ENCODE measurements at regions not wholly inside any gene's neighbourhood (a gene's known extent, or its start where the extent isn't known, plus 50 kb on each side); places are given as distances from the start of the nearest gene placed in this dataset.
"Not testable (repeated sequence)": the region's sequence is repeated elsewhere in the genome, so short reads cannot be mapped to it uniquely, and the experiment has no call there.

- no peak overlapping the region for H2AFZ ChIP-seq (ENCODE audit: low read length)
- no peaks in the 10 kb centered on the region for H3K36me3 ChIP-seq (ENCODE audit: insufficient read depth, low read length)
- no peaks in the 10 kb centered on the region for H3K79me2 ChIP-seq (ENCODE audit: low read length)
- H3K9me3 ChIP-seq (ENCODE audit: low read length) = no peaks in the 10 kb centered on the region
- H3K4me3 ChIP-seq (ENCODE audit: low read length) = no peak overlapping the region
- DNase-seq = no peak
- H4K20me1 ChIP-seq (ENCODE audit: insufficient read depth, low read depth, low read length) = no peaks in the 10 kb centered on the region
- H3K27me3 ChIP-seq (ENCODE audit: low read length) = no peaks in the 10 kb centered on the region
- no peak overlapping the region for H3K9ac ChIP-seq (ENCODE audit: low read length)
- H3K27ac ChIP-seq (ENCODE audit: low read length) = no peak overlapping the region
- no peaks in the 10 kb centered on the region for H3K9me2 ChIP-seq (replicated peaks; ENCODE audit: insufficient read depth, low read length)
- H3K4me1 ChIP-seq (ENCODE audit: low read length) = no peaks in the 10 kb centered on the region; the same call in 1 of the 2 replicates
- H3K4me2 ChIP-seq (ENCODE audit: low read depth, low read length, poor library complexity, severe bottlenecking) = no peak overlapping the region
Measured at GRCh38 chr6:139982652-139983295, 608.3 kb upstream of the CITED2 start.

- no peak overlapping the region for H3K4me3 ChIP-seq (ENCODE audit: low read length)
- H3K9me3 ChIP-seq (ENCODE audit: low read length) = no peaks in the 10 kb centered on the region
- H4K20me1 ChIP-seq (ENCODE audit: insufficient read depth, low read depth, low read length) = no peaks in the 10 kb centered on the region
- H3K27ac ChIP-seq (ENCODE audit: low read length) = no peak overlapping the region
- no peaks in the 10 kb centered on the region; the same call in 1 of the 2 replicates for H3K4me1 ChIP-seq (ENCODE audit: low read length)
- H2AFZ ChIP-seq (ENCODE audit: low read length) = no peak overlapping the region
- H3K4me2 ChIP-seq (ENCODE audit: low read depth, low read length, poor library complexity, severe bottlenecking) = no peak overlapping the region
- H3K36me3 ChIP-seq (ENCODE audit: insufficient read depth, low read length) = no peaks in the 10 kb centered on the region
- no peaks in the 10 kb centered on the region for H3K27me3 ChIP-seq (ENCODE audit: low read length)
- H3K79me2 ChIP-seq (ENCODE audit: low read length) = no peaks in the 10 kb centered on the region
- no peaks in the 10 kb centered on the region for H3K9me2 ChIP-seq (replicated peaks; ENCODE audit: insufficient read depth, low read length)
- H3K9ac ChIP-seq (ENCODE audit: low read length) = no peak overlapping the region
- no peak for DNase-seq
Measured at GRCh38 chr6:139982195-139982594, 607.7 kb upstream of the CITED2 start.

GRCh38 chr6:139981768-139982181, 607.3 kb upstream of the CITED2 start:
- no peaks in the 10 kb centered on the region for H3K9me2 ChIP-seq (replicated peaks; ENCODE audit: insufficient read depth, low read length)
- H3K4me2 ChIP-seq (ENCODE audit: low read depth, low read length, poor library complexity, severe bottlenecking) = no peak overlapping the region
- no peaks in the 10 kb centered on the region for H3K27me3 ChIP-seq (ENCODE audit: low read length)
- H3K4me3 ChIP-seq (ENCODE audit: low read length) = no peak overlapping the region
- H4K20me1 ChIP-seq (ENCODE audit: insufficient read depth, low read depth, low read length) = no peaks in the 10 kb centered on the region
- no peaks in the 10 kb centered on the region; the same call in 1 of the 2 replicates for H3K4me1 ChIP-seq (ENCODE audit: low read length)
- no peak overlapping the region for H3K27ac ChIP-seq (ENCODE audit: low read length)
- no peak for DNase-seq
- no peaks in the 10 kb centered on the region for H3K9me3 ChIP-seq (ENCODE audit: low read length)
- H3K36me3 ChIP-seq (ENCODE audit: insufficient read depth, low read length) = no peaks in the 10 kb centered on the region
- H3K79me2 ChIP-seq (ENCODE audit: low read length) = no peaks in the 10 kb centered on the region
- no peak overlapping the region for H3K9ac ChIP-seq (ENCODE audit: low read length)
- H2AFZ ChIP-seq (ENCODE audit: low read length) = no peak overlapping the region

- no peaks in the 10 kb centered on the region; the same call in 1 of the 2 replicates for H3K4me1 ChIP-seq (ENCODE audit: low read length)
- H3K9me2 ChIP-seq (replicated peaks; ENCODE audit: insufficient read depth, low read length) = no peaks in the 10 kb centered on the region
- H3K4me2 ChIP-seq (ENCODE audit: low read depth, low read length, poor library complexity, severe bottlenecking) = no peak overlapping the region
- no peak overlapping the region for H2AFZ ChIP-seq (ENCODE audit: low read length)
- H3K9ac ChIP-seq (ENCODE audit: low read length) = no peak overlapping the region
- no peak overlapping the region for H3K27ac ChIP-seq (ENCODE audit: low read length)
- no peaks in the 10 kb centered on the region for H3K9me3 ChIP-seq (ENCODE audit: low read length)
- DNase-seq = no peak
- H4K20me1 ChIP-seq (ENCODE audit: insufficient read depth, low read depth, low read length) = no peaks in the 10 kb centered on the region
- no peaks in the 10 kb centered on the region for H3K36me3 ChIP-seq (ENCODE audit: insufficient read depth, low read length)
- no peak overlapping the region for H3K4me3 ChIP-seq (ENCODE audit: low read length)
- no peaks in the 10 kb centered on the region for H3K27me3 ChIP-seq (ENCODE audit: low read length)
- no peaks in the 10 kb centered on the region for H3K79me2 ChIP-seq (ENCODE audit: low read length)
Measured at GRCh38 chr6:139981066-139981624, 606.7 kb upstream of the CITED2 start.

GRCh38 chr6:139980631-139981030, 606.2 kb upstream of the CITED2 start:
- not testable (repeated sequence) for DNase-seq; H4K20me1 ChIP-seq (ENCODE audit: insufficient read depth, low read depth, low read length)

GRCh38 chr6:139979021-139979725, 604.7 kb upstream of the CITED2 start:
- H3K4me3 ChIP-seq (ENCODE audit: low read length) = no peak overlapping the region
- no peak overlapping the region for H3K27ac ChIP-seq (ENCODE audit: low read length)
- H3K9me2 ChIP-seq (replicated peaks; ENCODE audit: insufficient read depth, low read length) = no peaks in the 10 kb centered on the region
- H3K4me1 ChIP-seq (ENCODE audit: low read length) = no peaks in the 10 kb centered on the region; the same call in 1 of the 2 replicates
- DNase-seq = no peak
- no peak overlapping the region for H3K4me2 ChIP-seq (ENCODE audit: low read depth, low read length, poor library complexity, severe bottlenecking)
- H3K9ac ChIP-seq (ENCODE audit: low read length) = no peak overlapping the region
- no peaks in the 10 kb centered on the region for H3K79me2 ChIP-seq (ENCODE audit: low read length)
- H3K36me3 ChIP-seq (ENCODE audit: insufficient read depth, low read length) = no peaks in the 10 kb centered on the region
- H4K20me1 ChIP-seq (ENCODE audit: insufficient read depth, low read depth, low read length) = no peaks in the 10 kb centered on the region
- H3K9me3 ChIP-seq (ENCODE audit: low read length) = no peaks in the 10 kb centered on the region
- no peak overlapping the region for H2AFZ ChIP-seq (ENCODE audit: low read length)
- no peaks in the 10 kb centered on the region for H3K27me3 ChIP-seq (ENCODE audit: low read length)

More at GRCh38 chr6:139980631-139981030, 606.2 kb upstream of the CITED2 start:
- not testable (repeated sequence) for H3K4me2 ChIP-seq (ENCODE audit: low read depth, low read length, poor library complexity, severe bottlenecking); H3K4me3 ChIP-seq (ENCODE audit: low read length); H3K27ac ChIP-seq (ENCODE audit: low read length); H3K9ac ChIP-seq (ENCODE audit: low read length); H3K9me3 ChIP-seq (ENCODE audit: low read length); H3K79me2 ChIP-seq (ENCODE audit: low read length); H3K36me3 ChIP-seq (ENCODE audit: insufficient read depth, low read length); H2AFZ ChIP-seq (ENCODE audit: low read length); H3K27me3 ChIP-seq (ENCODE audit: low read length); H3K9me2 ChIP-seq (replicated peaks; ENCODE audit: insufficient read depth, low read length); H3K4me1 ChIP-seq (ENCODE audit: low read length)

- no peaks in the 10 kb centered on the region for H3K9me2 ChIP-seq (replicated peaks; ENCODE audit: insufficient read depth, low read length)
- no peak overlapping the region for H3K27ac ChIP-seq (ENCODE audit: low read length)
- no peaks in the 10 kb centered on the region for H3K79me2 ChIP-seq (ENCODE audit: low read length)
- no peak overlapping the region for H3K4me2 ChIP-seq (ENCODE audit: low read depth, low read length, poor library complexity, severe bottlenecking)
- no peaks in the 10 kb centered on the region for H3K9me3 ChIP-seq (ENCODE audit: low read length)
- H3K36me3 ChIP-seq (ENCODE audit: insufficient read depth, low read length) = no peaks in the 10 kb centered on the region
- no peaks in the 10 kb centered on the region for H3K27me3 ChIP-seq (ENCODE audit: low read length)
- no peak overlapping the region for H3K4me3 ChIP-seq (ENCODE audit: low read length)
- no peak for DNase-seq
- H3K9ac ChIP-seq (ENCODE audit: low read length) = no peak overlapping the region
- no peaks in the 10 kb centered on the region; the same call in 1 of the 2 replicates for H3K4me1 ChIP-seq (ENCODE audit: low read length)
- H2AFZ ChIP-seq (ENCODE audit: low read length) = no peak overlapping the region
- no peaks in the 10 kb centered on the region for H4K20me1 ChIP-seq (ENCODE audit: insufficient read depth, low read depth, low read length)
Measured at GRCh38 chr6:139977887-139978332, 603.5 kb upstream of the CITED2 start.

GRCh38 chr6:139973669-139974344, 599.4 kb upstream of the CITED2 start:
- no peak overlapping the region for H3K27ac ChIP-seq (ENCODE audit: low read length)
- H2AFZ ChIP-seq (ENCODE audit: low read length) = no peak overlapping the region
- H3K4me3 ChIP-seq (ENCODE audit: low read length) = no peak overlapping the region
- H3K9ac ChIP-seq (ENCODE audit: low read length) = no peak overlapping the region
- peaks cover 11% of the 10 kb centered on the region for H3K4me1 ChIP-seq (ENCODE audit: low read length)
- H3K9me2 ChIP-seq (replicated peaks; ENCODE audit: insufficient read depth, low read length) = no peaks in the 10 kb centered on the region
- no peaks in the 10 kb centered on the region for H3K36me3 ChIP-seq (ENCODE audit: insufficient read depth, low read length)
- H3K27me3 ChIP-seq (ENCODE audit: low read length) = no peaks in the 10 kb centered on the region
- H4K20me1 ChIP-seq (ENCODE audit: insufficient read depth, low read depth, low read length) = no peaks in the 10 kb centered on the region
- no peak for DNase-seq
- no peaks in the 10 kb centered on the region for H3K9me3 ChIP-seq (ENCODE audit: low read length)
- H3K79me2 ChIP-seq (ENCODE audit: low read length) = no peaks in the 10 kb centered on the region
- H3K4me2 ChIP-seq (ENCODE audit: low read depth, low read length, poor library complexity, severe bottlenecking) = no peak overlapping the region

Data from Karpas-422 (cell line).